NCI-H345 (cell line): ENCODE measurements at regions not wholly inside any gene's neighbourhood (a gene's known extent, or its start where the extent isn't known, plus 50 kb on each side); places are given as distances from the start of the nearest gene placed in this dataset.
"Not testable (repeated sequence)": the region's sequence is repeated elsewhere in the genome, so short reads cannot be mapped to it uniquely, and the experiment has no call there.

Source experiments
- DNase-seq: peaks from one replicate; lab custom pipeline; 2025; lab: John Stamatoyannopoulos, UW

GRCh38 chr22:17318817-17319216 lies 50.4 kb upstream of the CECR2 start:
- DNase-seq, result no peak

GRCh38 chr22:17315310-17315709 lies 54.0 kb upstream of the CECR2 start:
- DNase-seq, result no peak

- DNase-seq, result peak; percentile 29
These were observed 54.8 kb upstream of the CECR2 start for GRCh38 chr22:17314487-17314886.

- DNase-seq, result no peak
These were observed 55.6 kb upstream of the CECR2 start for GRCh38 chr22:17313626-17314025.

DNA sequence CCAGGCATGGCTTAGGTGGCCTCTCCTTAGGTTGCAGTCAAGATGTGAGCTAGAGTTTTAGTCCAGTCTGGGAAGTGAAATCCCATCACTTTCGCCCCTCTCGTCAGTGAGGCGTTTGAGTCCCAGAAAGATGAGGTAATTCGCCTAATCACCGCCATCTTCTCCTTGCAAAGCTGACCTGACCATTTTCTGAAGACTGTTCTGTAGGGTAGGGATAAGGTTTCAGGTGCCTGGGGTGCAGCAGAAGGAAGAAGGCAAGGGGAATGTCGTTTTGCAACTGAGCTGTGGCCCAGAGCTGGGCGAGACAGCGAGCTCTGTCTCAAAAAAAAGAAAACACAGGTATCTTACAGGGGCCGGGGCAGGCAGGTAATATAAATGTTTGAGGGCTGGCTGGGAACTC lies 61.7 kb upstream of the CECR2 start:
- DNase-seq, result no peak

DNA sequence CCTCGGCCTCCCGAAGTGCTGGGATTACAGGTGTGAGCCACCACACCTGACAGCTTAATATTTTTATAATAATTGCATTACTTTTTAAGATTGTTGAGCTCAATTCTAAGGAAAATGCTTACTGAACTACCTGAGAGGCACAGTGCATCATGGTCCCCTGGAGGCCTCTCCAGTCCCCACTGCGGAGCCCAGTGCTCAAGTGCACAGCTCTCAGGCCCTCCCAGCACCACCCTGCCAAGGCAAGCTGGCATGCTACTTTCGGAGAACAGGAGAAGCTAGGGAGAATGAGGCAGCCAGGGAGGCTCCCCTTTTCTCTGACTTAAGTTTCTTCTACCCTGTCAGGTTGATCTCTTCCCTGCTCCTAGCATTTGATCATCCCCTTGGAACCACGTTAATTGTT lies 64.2 kb upstream of the CECR2 start:
- no peak for DNase-seq

- no peak for DNase-seq
These were observed 65.2 kb upstream of the CECR2 start for GRCh38 chr22:17303840-17304779.

DNA sequence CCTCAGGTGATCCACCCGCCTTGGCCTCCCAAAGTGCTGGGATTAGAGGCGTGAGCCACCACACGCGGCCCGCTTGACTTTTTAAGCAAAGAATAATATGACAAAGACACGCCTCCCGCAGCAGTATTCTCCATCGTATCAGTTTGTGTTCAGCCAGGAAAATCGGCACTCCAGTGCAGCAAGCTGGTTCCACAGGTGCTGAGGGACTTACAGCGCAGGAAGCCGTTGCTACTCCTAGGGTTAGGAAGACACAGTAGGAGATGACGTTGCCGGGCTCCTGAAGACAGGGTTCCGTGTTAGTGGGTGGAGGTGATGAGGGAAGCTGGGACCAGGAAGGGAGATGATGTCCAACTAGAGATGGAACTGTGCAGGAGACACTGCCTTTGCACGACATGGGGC lies 65.8 kb upstream of the CECR2 start:
- DNase-seq, result no peak

GRCh38 chr22:17302616-17303015 lies 66.6 kb upstream of the CECR2 start:
- DNase-seq, result no peak

DNA sequence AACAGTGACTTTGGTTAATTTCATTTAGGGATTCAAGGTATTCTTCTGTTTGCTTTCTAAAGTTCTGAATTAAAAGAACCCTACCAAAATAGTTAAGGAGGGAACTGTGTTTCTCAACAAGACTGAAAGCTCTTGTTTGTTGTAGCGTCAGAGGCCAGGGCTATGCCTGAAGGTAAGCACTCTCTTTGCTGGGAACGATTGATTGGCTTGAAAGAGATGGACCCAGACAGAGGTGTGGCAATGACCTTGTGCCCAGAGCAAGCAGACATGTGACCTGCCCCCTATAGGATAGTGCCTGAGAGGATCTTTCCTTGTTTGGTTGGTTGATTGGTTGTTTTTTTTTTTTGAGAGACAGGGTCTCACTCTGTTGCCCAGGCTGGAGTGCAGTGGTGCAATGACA lies 68.3 kb upstream of the CECR2 start:
- no peak for DNase-seq

DNA sequence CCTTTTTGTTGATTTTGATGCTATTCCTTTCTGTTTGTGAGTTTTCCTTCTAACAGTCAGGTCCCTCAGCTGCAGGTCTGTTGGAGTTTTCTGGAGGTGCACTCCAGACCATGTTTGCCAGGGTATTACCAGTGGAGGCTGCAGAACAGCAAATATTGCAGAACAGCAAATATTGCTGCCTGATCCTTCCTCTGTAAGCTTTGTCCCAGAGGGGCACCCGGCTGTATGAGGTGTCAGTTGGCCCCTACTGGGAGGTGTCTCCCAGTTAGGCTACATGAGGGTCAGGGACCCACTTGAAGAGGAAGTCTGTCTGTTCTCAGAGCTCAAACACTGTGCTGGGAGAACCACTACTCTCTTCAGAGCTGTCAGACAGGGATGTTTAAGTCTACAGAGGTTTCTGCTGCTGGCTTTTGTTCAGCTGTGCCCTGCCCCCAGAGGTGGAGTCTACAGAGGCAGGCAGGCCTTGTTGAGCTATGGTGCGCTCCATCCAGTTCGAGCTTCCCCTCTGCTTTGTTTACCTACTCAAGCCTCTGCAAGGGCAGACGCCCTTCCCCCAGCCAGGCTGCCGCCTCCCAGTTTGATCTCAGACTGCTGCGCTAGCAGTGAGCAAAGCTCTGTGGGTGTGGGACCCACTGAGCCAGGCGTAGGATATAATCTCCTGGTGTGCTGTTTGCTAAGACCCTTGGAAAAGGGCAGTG lies 70.3 kb upstream of the CECR2 start:
- peak; percentile 11 for DNase-seq

GRCh38 chr22:17285656-17286055 lies 66.4 kb upstream of the ADA2 start:
- no peak for DNase-seq

- DNase-seq, result no peak
These were observed 65.7 kb upstream of the ADA2 start for GRCh38 chr22:17284888-17285287.

DNA sequence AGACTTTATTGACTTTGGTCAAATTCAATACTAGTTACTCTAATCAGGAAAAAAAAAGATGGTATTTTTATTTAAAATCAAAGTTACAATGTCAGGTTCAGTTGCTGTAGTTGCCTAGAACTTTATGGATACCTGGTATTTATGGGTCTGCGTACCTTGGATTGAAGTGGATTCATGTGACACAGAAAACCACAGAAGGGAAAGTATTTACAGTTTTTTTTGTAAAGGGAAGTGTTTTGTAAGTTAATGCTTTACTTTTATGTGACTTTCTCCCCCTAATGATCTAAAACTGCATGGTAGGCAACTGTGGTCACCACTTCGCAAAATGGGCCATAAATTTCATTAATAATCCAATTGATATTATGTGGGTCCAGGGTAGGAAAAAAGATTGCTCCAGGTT lies 65.2 kb upstream of the ADA2 start:
- DNase-seq, result no peak

GRCh38 chr22:17283865-17284264 lies 64.6 kb upstream of the ADA2 start:
- not testable (repeated sequence) for DNase-seq

- DNase-seq, result no peak
These were observed 64.2 kb upstream of the ADA2 start for GRCh38 chr22:17283423-17283822.

DNA sequence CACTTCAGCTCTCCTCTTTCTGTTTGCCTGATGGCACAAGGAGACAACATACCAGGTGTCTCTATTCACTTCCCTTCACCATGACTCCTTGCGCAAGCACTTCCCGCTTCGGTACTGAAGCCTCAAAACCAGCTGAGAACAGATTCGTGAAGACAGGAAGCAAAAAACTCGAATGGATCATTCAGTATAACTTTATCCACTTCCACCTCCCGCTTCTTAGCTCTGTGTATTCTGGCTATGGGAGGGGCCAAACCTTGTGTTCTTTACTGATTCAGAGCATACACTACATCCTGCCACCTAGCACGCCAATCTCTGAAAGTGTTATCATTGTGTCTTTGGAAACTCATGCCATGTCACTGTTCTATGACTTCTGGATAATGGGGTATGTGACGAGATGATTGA lies 62.2 kb upstream of the ADA2 start:
- DNase-seq, result peak; percentile 45

DNA sequence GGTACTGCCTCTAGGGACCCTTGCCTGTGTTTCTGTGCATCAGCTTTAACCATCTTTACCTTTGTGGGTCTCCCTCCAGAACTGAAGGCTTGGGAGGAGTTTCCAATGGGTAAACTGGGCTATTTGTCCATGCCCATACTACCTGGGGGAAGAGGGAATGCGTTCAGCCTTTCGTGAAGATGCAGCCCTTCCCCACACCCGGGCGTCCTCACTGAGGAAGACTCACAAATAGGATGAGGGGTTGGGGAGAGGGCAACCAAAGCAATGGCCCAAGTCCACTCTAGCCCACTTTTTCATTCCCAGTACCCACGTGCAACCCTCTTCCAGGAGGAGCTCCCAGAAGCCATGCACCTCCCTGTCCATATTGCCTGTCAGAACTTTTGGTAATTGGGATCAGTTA lies 61.8 kb upstream of the ADA2 start:
- no peak for DNase-seq

GRCh38 chr22:17272511-17272991 lies 53.3 kb upstream of the ADA2 start:
- DNase-seq, result no peak

- DNase-seq, result no peak
These were observed 52.6 kb upstream of the ADA2 start for GRCh38 chr22:17271711-17272451.

DNA sequence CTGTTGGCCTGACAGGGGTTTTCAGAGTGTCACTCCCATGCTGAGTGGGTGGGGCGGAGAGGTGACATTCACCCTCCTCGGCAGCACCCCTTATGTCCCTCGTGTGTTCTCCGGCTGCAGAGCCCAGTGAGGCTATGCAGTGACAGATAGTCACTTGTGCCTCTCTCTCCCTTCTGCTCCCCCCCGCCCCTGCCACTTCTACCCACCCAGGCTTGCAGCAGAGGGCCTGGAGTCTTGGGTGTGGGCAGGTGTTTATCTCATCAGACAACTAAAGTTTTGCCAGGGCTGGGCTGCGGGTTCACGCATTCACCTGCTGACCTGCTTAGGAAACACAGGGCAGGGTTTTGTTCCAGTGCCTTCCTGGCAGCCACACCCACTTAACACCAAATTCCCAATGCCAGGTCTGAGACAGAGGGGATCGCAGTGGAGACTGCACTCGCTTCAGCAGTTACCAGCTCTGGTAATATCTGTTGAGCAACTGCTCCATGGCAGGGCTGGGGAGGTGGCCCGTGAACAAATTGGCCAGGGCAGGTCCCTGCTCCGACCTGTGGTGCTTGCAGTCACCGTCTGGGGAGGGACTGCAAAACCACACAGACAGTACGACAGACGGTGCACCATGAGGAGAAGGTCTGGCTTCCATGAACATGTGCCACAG lies 50.5 kb upstream of the ADA2 start:
- DNase-seq, result no peak

- no peak for DNase-seq
These were observed 50.0 kb upstream of the ADA2 start for GRCh38 chr22:17269224-17269606.
